HEK293T (cell line): ENCODE measurements at regions not wholly inside any gene's neighbourhood (a gene's known extent, or its start where the extent isn't known, plus 50 kb on each side); places are given as distances from the start of the nearest gene placed in this dataset.

Experiments used
- BHLHE40 ChIP-seq: fragments of 450-650 bp; IDR thresholded peaks from 2 replicates; pipeline ENCODE4 v1.6.1; 2016; ENCODE audit warnings: mild to moderate bottlenecking, moderate library complexity, borderline replicate concordance
- ELF4 ChIP-seq: fragments of 450-650 bp; IDR thresholded peaks from 2 replicates; pipeline ENCODE4 v1.6.1; 2017; ENCODE audit warnings: antibody characterized with exemption
- FOXA1 ChIP-seq: fragments of 450-650 bp; IDR thresholded peaks from 2 replicates; pipeline ENCODE4 v1.6.1; 2016; ENCODE audit warnings: mild to moderate bottlenecking
- FOXK2 ChIP-seq: fragments of 450-650 bp; IDR thresholded peaks from 2 replicates; pipeline ENCODE4 v1.6.1; 2016; ENCODE audit warnings: mild to moderate bottlenecking
- FOXM1 ChIP-seq: fragments of 450-650 bp; IDR thresholded peaks from 2 replicates; pipeline ENCODE4 v1.6.1; 2017; ENCODE audit warnings: mild to moderate bottlenecking, borderline replicate concordance
- HDGF ChIP-seq: fragments of 450-650 bp; IDR thresholded peaks from 2 replicates; pipeline ENCODE4 v1.6.1; 2017; ENCODE audit warnings: antibody characterized with exemption, borderline replicate concordance
- LEF1 ChIP-seq: fragments of 450-650 bp; IDR thresholded peaks from 2 replicates; pipeline ENCODE4 v1.6.1; 2017; ENCODE audit warnings: mild to moderate bottlenecking, borderline replicate concordance
- SUZ12 ChIP-seq: fragments of 450-650 bp; IDR thresholded peaks from 2 replicates; pipeline ENCODE4 v1.6.1; 2016; ENCODE audit warnings: mild to moderate bottlenecking
- TARDBP ChIP-seq: fragments of 450-650 bp; IDR thresholded peaks from 2 replicates; pipeline ENCODE4 v1.6.1; 2016
- ZNF384 ChIP-seq: fragments of 450-650 bp; IDR thresholded peaks from 2 replicates; pipeline ENCODE4 v1.6.1; 2016

- TF ChIP-seq FOXK2, result no peak
- no peak for TF ChIP-seq FOXA1
- no peak for TF ChIP-seq BHLHE40
- TF ChIP-seq HDGF, result no peak
- no peak for TF ChIP-seq ELF4
- TF ChIP-seq ZNF384, result no peak
- TF ChIP-seq FOXM1, result no peak
- TF ChIP-seq SUZ12, result no peak
- no peak for TF ChIP-seq TARDBP
- no peak for TF ChIP-seq LEF1
Observed at GRCh38 chrX:39327255-39327654, 526.0 kb downstream of the MID1IP1 start.
